Ammon's horn (tissue), 1 donor: ENCODE measurements at regions not wholly inside any gene's neighbourhood (a gene's known extent, or its start where the extent isn't known, plus 50 kb on each side); places are given as distances from the start of the nearest gene placed in this dataset.

Source experiments
- DNase-seq: peaks from one replicate; pipeline ENCODE4 v3.0.0-alpha.2; 2016; ENCODE audit warnings: low spot score

GRCh38 chr19:31946491-31946890, 398.9 kb upstream of the ZNF507 start:
- no peak for DNase-seq

GRCh38 chr19:31947436-31948115, 397.8 kb upstream of the ZNF507 start:
- no peak for DNase-seq

GRCh38 chr19:31952693-31953092, 392.7 kb upstream of the ZNF507 start:
- no peak for DNase-seq

GRCh38 chr19:31955061-31955460, 390.3 kb upstream of the ZNF507 start:
- no peak for DNase-seq

GRCh38 chr19:31955884-31956283, 389.5 kb upstream of the ZNF507 start:
- no peak for DNase-seq

GRCh38 chr19:31956771-31957392, 388.5 kb upstream of the ZNF507 start:
- no peak for DNase-seq

- no peak for DNase-seq
These were observed 387.7 kb upstream of the ZNF507 start for GRCh38 chr19:31957711-31958110.

- no peak for DNase-seq
These were observed 385.8 kb upstream of the ZNF507 start for GRCh38 chr19:31959527-31960018.

- DNase-seq: no peak
These were observed 384.9 kb upstream of the ZNF507 start for GRCh38 chr19:31960474-31960873.

- no peak for DNase-seq
These were observed 384.2 kb upstream of the ZNF507 start for GRCh38 chr19:31961191-31961590.

- no peak for DNase-seq
These were observed 383.7 kb upstream of the ZNF507 start for GRCh38 chr19:31961667-31962066.

GRCh38 chr19:31962561-31962996, 382.8 kb upstream of the ZNF507 start:
- DNase-seq: no peak

- DNase-seq: no peak
These were observed 381.7 kb upstream of the ZNF507 start for GRCh38 chr19:31963746-31964145.

GRCh38 chr19:31969016-31969415, 376.4 kb upstream of the ZNF507 start:
- no peak for DNase-seq

GRCh38 chr19:31970027-31970461, 375.4 kb upstream of the ZNF507 start:
- DNase-seq: no peak

- no peak for DNase-seq
These were observed 371.1 kb upstream of the ZNF507 start for GRCh38 chr19:31974290-31974689.

- DNase-seq: no peak
These were observed 370.5 kb upstream of the ZNF507 start for GRCh38 chr19:31974941-31975340.

- DNase-seq: no peak
These were observed 369.9 kb upstream of the ZNF507 start for GRCh38 chr19:31975461-31975860.

GRCh38 chr19:31976775-31977536, 368.5 kb upstream of the ZNF507 start:
- DNase-seq: no peak

- no peak for DNase-seq
These were observed 366.0 kb upstream of the ZNF507 start for GRCh38 chr19:31979362-31979761.

- no peak for DNase-seq
These were observed 365.3 kb upstream of the ZNF507 start for GRCh38 chr19:31979949-31980670.

GRCh38 chr19:31980796-31981195, 364.6 kb upstream of the ZNF507 start:
- DNase-seq: no peak
